GM12878 (cell line): ENCODE measurements at regions not wholly inside any gene's neighbourhood (a gene's known extent, or its start where the extent isn't known, plus 50 kb on each side); places are given as distances from the start of the nearest gene placed in this dataset.

ENCODE experiments used
- ATAC-seq: fragments of 200-7000 bp; cut with Tn5 transposase; 3 replicates; pipeline ENCODE4 v1.9.1; 2020; ENCODE audit warnings: mild to moderate bottlenecking, moderate library complexity
- BruUV-seq: library from RNA; stranded (reverse); fragments of 400-500 nt; replicated peaks from 2 replicates; lab custom pipeline; 2021; lab: Mats Ljungman, UMichigan
- CTCF ChIA-PET: fragments of 300-600 bp; sonication (Branson Sonifier 250); formaldehyde crosslinking; extraction: SDS; loops from one replicate; lab custom pipeline; 2021; ENCODE audit warnings: inconsistent platforms; lab: Yijun Ruan, JAX
- POLR2A ChIA-PET: fragments of 350-600 bp; formaldehyde crosslinking; extraction: SDS; loops from one replicate; lab custom pipeline; 2021; ENCODE audit warnings: inconsistent platforms; lab: Charles Lee
- RAD21 ChIA-PET: fragments of 300-600 bp; sonication (Branson Sonifier 250); formaldehyde crosslinking; loops from one replicate; lab custom pipeline; 2023; ENCODE audit warnings: antibody characterized with exemption; ENCODE audit not compliant: unreplicated experiment; lab: Charles Lee
- SMC1A ChIA-PET: fragments of 300-600 bp; sonication (Branson Sonifier 250); formaldehyde crosslinking; loops from one replicate; lab custom pipeline; 2023; ENCODE audit not compliant: unreplicated experiment, uncharacterized antibody; lab: Charles Lee
- DNase-seq: peaks from one replicate; pipeline ENCODE4 v3.0.0-alpha.2; 2011; ENCODE audit warnings: low read depth, low spot score
- FAIRE-seq: peaks from 3 replicates; lab custom pipeline; 2011; peaks lifted over from hg19 to GRCh38; lab: Jason Lieb, UNC
- H2AFZ ChIP-seq: 2 replicates; pipeline ENCODE4 v1.6.0; 2011; ENCODE audit warnings: low read depth, low read length, control low read depth; ENCODE audit not compliant: control insufficient read depth
- H3K27ac ChIP-seq: 2 replicates; pipeline ENCODE4 v1.5.1; 2011; ENCODE audit warnings: control low read depth; ENCODE audit not compliant: control insufficient read depth, insufficient read depth
- H3K27me3 ChIP-seq, 2 experiments: replicated peaks in 1 of 2; 2 replicates each; pipeline versions ENCODE4 v1.6.0 to v1.6.1; 2011; ENCODE audit warnings: low read length in 1 of 2; ENCODE audit not compliant: control insufficient read depth in 2 of 2, insufficient read depth in 2 of 2
- H3K36me3 ChIP-seq, 2 experiments: 2 replicates each; pipeline ENCODE4 v1.5.1; 2011; ENCODE audit warnings: low read length in 1 of 2; ENCODE audit not compliant: control insufficient read depth in 2 of 2, insufficient read depth in 2 of 2
- H3K4me1 ChIP-seq: 2 replicates; pipeline ENCODE4 v1.6.1; 2011; ENCODE audit warnings: mild to moderate bottlenecking, low read length, moderate library complexity, mixed read lengths; ENCODE audit not compliant: control insufficient read depth, insufficient read depth
- H3K4me2 ChIP-seq: 2 replicates; pipeline ENCODE4 v1.6.0; 2011; ENCODE audit warnings: control low read depth; ENCODE audit not compliant: control insufficient read depth, insufficient read depth
- H3K4me3 ChIP-seq: fragments of 200-600 bp; sonication (generic); 2 replicates; pipeline ENCODE4 v1.5.1; 2016
- H3K79me2 ChIP-seq: 2 replicates; pipeline ENCODE4 v1.6.0; 2011; ENCODE audit warnings: low read length; ENCODE audit not compliant: control insufficient read depth, insufficient read depth
- H3K9ac ChIP-seq: 2 replicates; pipeline ENCODE4 v1.8.0; 2011; ENCODE audit warnings: low read length, control low read depth, mixed read lengths; ENCODE audit not compliant: control insufficient read depth, insufficient read depth
- H3K9me3 ChIP-seq: replicated peaks from 3 replicates; pipeline ENCODE4 v1.5.1; 2011; ENCODE audit warnings: mild to moderate bottlenecking, low read length; ENCODE audit not compliant: control insufficient read depth, insufficient read depth
- H4K20me1 ChIP-seq: 2 replicates; pipeline ENCODE4 v1.6.0; 2011; ENCODE audit not compliant: control insufficient read depth, insufficient read depth
- RELA ChIP-seq: fragments of 450-650 bp; IDR thresholded peaks from 2 replicates; pipeline ENCODE4 v1.8.0; 2014; ENCODE audit warnings: borderline replicate concordance; ENCODE audit not compliant: partially characterized antibody
- WGBS: methylation state at CpG from one replicate; pipeline ENCODE4 v1.1.6; 2016; ENCODE audit warnings: low lambda C conversion rate; ENCODE audit not compliant: insufficient replicate concordance, insufficient coverage; ENCODE audit errors: missing lambda C conversion rate; 5-methylcytosine and 5-hydroxymethylcytosine counted together
- in situ Hi-C: fragments of 300-500 bp; cut with MboI; formaldehyde crosslinking; loops from 9 replicates; pipeline ENCODE4 v1.14.3; 2018; ENCODE audit warnings: mixed read lengths
- intact Hi-C: fragments of 100-400 bp; cut with micrococcal nuclease; formaldehyde crosslinking; loops from one replicate; pipeline ENCODE4 v1.14.2; 2022; ENCODE audit not compliant: unreplicated experiment
- TF ChIP-seq, protein P1 (sequence below): fragments of 150-350 bp; IDR thresholded peaks from 2 replicates; pipeline ENCODE4 v1.6.1; 2016; ENCODE audit warnings: low read depth, low read length

DNA sequence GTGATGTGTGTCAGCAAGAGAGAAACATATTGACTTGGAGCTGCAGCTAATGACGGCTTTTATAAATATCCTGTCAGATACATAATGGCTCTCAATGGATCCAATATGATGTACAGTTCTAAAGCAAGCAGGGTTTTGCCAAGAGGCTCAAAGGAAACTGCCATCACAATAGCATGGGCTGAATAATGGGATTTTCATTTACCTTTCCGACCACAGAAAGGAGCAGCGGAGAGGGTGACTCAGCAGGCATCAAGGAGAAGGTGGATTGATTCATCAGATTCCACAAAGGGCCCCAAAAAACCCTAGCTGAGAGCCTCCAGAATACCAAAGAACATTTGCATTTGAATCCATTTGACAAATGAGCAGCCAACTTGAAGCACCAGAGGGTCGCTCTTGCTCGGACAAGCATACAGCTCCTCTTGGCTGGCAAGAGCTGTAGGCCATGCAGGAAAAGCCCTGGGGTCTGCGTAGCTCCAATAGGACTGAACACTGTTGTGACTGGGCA lies 355.7 kb upstream of the NOCT start:
- peaks cover 0 to 2% of the 10 kb centered on the region in 2 experiments; a peak in 1 of 4 replicates for H3K27me3 ChIP-seq
- intact Hi-C loops (no loop called here), in situ Hi-C loops (no loop called here)
- no peak overlapping the region for H3K4me2 ChIP-seq
- ChIA-PET CTCF (interaction anchor here (1.0 kb wide), 1 partner anchor 21 kb away, joined by 3 read pairs; no protein-coding TSS in a partner anchor), POLR2A (no interaction called here), SMC1A (interaction anchor here (1.4 kb wide), 1 partner anchor 20 kb away, joined by 4 read pairs; no protein-coding TSS in a partner anchor), RAD21 (no interaction called here)
- no peaks in the 10 kb centered on the region for H3K4me1 ChIP-seq
- TF ChIP-seq, protein P1, sequence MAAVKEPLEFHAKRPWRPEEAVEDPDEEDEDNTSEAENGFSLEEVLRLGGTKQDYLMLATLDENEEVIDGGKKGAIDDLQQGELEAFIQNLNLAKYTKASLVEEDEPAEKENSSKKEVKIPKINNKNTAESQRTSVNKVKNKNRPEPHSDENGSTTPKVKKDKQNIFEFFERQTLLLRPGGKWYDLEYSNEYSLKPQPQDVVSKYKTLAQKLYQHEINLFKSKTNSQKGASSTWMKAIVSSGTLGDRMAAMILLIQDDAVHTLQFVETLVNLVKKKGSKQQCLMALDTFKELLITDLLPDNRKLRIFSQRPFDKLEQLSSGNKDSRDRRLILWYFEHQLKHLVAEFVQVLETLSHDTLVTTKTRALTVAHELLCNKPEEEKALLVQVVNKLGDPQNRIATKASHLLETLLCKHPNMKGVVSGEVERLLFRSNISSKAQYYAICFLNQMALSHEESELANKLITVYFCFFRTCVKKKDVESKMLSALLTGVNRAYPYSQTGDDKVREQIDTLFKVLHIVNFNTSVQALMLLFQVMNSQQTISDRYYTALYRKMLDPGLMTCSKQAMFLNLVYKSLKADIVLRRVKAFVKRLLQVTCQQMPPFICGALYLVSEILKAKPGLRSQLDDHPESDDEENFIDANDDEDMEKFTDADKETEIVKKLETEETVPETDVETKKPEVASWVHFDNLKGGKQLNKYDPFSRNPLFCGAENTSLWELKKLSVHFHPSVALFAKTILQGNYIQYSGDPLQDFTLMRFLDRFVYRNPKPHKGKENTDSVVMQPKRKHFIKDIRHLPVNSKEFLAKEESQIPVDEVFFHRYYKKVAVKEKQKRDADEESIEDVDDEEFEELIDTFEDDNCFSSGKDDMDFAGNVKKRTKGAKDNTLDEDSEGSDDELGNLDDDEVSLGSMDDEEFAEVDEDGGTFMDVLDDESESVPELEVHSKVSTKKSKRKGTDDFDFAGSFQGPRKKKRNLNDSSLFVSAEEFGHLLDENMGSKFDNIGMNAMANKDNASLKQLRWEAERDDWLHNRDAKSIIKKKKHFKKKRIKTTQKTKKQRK = no peak
- TF ChIP-seq RELA = no peak
- WGBS = 33% methylated on average over 6 of the region's 6 CpGs
- H3K9ac ChIP-seq = no peak overlapping the region
- H4K20me1 ChIP-seq = no peaks in the 10 kb centered on the region
- no TSS peak for BruUV-seq
- FAIRE-seq (no peak), ATAC-seq (no peak), DNase-seq (no peak)
- H2AFZ ChIP-seq = no peak overlapping the region
- no peaks in the 10 kb centered on the region for H3K9me3 ChIP-seq
- H3K27ac ChIP-seq = no peak overlapping the region
- no peaks in the 10 kb centered on the region for H3K36me3 ChIP-seq
- H3K79me2 ChIP-seq = no peaks in the 10 kb centered on the region
- H3K4me3 ChIP-seq = no peak overlapping the region
